ENCODE measurements at regions not wholly inside any gene's neighbourhood (a gene's known extent, or its start where the extent isn't known, plus 50 kb on each side); places are given as distances from the start of the nearest gene placed in this dataset.

- no peak for DNase-seq (ENCODE audit: low spot score)
Observed at GRCh38 chr12:25755136-25755970, 202.3 kb upstream of the LMNTD1 start.

GRCh38 chr12:25755971-25756260, 202.6 kb upstream of the RASSF8 start:
- no peak for DNase-seq (ENCODE audit: low spot score)

GRCh38 chr12:25757037-25757665, 201.3 kb upstream of the RASSF8 start:
- no peak for DNase-seq (ENCODE audit: low spot score)

GRCh38 chr12:25759752-25760151, 198.7 kb upstream of the RASSF8 start:
- DNase-seq (ENCODE audit: low spot score): no peak

GRCh38 chr12:25761356-25761755, 197.1 kb upstream of the RASSF8 start:
- DNase-seq (ENCODE audit: low spot score): no peak

GRCh38 chr12:25764409-25764808, 194.1 kb upstream of the RASSF8 start:
- DNase-seq (ENCODE audit: low spot score): no peak

- DNase-seq (ENCODE audit: low spot score): no peak
Observed at GRCh38 chr12:25764892-25765291, 193.6 kb upstream of the RASSF8 start.

- no peak for DNase-seq (ENCODE audit: low spot score)
Observed at GRCh38 chr12:25767606-25768005, 190.9 kb upstream of the RASSF8 start.

GRCh38 chr12:25768151-25768550, 190.3 kb upstream of the RASSF8 start:
- DNase-seq (ENCODE audit: low spot score): no peak

GRCh38 chr12:25769082-25769945, 189.2 kb upstream of the RASSF8 start:
- DNase-seq (ENCODE audit: low spot score): peak; percentile 36

GRCh38 chr12:25771041-25771440, 187.4 kb upstream of the RASSF8 start:
- DNase-seq (ENCODE audit: low spot score): no peak

- no peak for DNase-seq (ENCODE audit: low spot score)
Observed at GRCh38 chr12:25771476-25771875, 187.0 kb upstream of the RASSF8 start.

GRCh38 chr12:25775968-25776367, 182.5 kb upstream of the RASSF8 start:
- DNase-seq (ENCODE audit: low spot score): no peak

- no peak for DNase-seq (ENCODE audit: low spot score)
Observed at GRCh38 chr12:25780771-25781170, 177.7 kb upstream of the RASSF8 start.

- no peak for DNase-seq (ENCODE audit: low spot score)
Observed at GRCh38 chr12:25781232-25781631, 177.2 kb upstream of the RASSF8 start.

GRCh38 chr12:25783566-25783965, 174.9 kb upstream of the RASSF8 start:
- DNase-seq (ENCODE audit: low spot score): no peak

GRCh38 chr12:25784669-25785068, 173.8 kb upstream of the RASSF8 start:
- no peak for DNase-seq (ENCODE audit: low spot score)

GRCh38 chr12:25785134-25785533, 173.3 kb upstream of the RASSF8 start:
- no peak for DNase-seq (ENCODE audit: low spot score)

GRCh38 chr12:25787701-25788100, 170.8 kb upstream of the RASSF8 start:
- no peak for DNase-seq (ENCODE audit: low spot score)

GRCh38 chr12:25788707-25789442, 169.6 kb upstream of the RASSF8 start:
- no peak for DNase-seq (ENCODE audit: low spot score)

GRCh38 chr12:25789541-25789944, 168.9 kb upstream of the RASSF8 start:
- no peak for DNase-seq (ENCODE audit: low spot score)

- no peak for DNase-seq (ENCODE audit: low spot score)
Observed at GRCh38 chr12:25792031-25792430, 166.5 kb upstream of the RASSF8 start.
